ENCODE measurements at regions not wholly inside any gene's neighbourhood (a gene's known extent, or its start where the extent isn't known, plus 50 kb on each side); places are given as distances from the start of the nearest gene placed in this dataset.

DNA sequence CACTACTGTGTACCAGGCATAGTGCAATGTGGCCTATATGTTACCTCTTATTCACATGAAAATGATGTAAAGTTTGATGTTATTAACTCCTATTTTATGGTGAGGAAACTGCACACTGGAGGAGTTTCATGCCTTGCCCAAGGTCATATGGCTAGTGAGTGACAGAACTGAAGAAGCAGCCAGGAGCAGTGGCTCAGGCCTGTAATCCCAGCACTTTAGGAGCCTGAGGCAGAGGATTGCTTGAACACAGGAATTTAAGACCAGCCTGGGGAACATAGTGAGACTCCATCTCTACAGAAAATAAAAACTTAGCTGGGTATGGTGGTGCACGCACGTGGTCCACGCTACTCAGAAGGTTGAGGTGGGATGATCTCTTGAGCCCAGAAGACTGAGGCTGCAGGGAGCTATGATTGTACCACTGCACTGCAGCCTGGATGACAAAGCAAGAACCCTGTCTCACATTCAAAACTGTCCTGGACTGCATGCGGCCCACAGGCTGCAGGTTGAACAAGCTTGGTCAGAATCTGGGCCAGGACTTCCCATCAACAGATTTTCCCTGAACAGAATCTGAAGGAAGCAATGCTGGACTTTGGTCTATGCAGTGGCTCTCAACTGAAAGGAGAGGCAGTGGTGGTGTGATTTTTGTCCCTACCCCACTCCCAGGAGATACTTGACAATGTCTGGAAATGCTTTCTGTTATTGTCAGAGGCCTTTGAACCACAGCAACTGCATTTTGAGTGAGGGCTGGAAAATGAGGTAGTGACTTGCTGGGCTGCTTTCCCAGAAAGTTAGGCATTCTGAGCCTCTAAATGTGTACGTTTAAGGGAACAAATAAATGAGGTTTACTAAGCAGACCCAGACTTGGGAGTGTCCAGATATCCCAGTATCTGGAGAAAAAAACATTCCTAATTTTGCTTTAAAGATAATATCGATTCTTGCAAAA is 479.5 kb downstream of the TMEM114 start:
- H4K8ac ChIP-seq (ENCODE audit: extremely low read depth, insufficient read depth, low read length): no peak overlapping the region
- no peaks in the 10 kb centered on the region for H3K23me2 ChIP-seq (ENCODE audit: low read depth, low read length)
- CTCF ChIA-PET (ENCODE audit: partially characterized antibody): no interaction called here
- no peaks in the 10 kb centered on the region for H3K79me2 ChIP-seq (ENCODE audit: control insufficient read depth in 1 of 2, insufficient read depth in 2 of 2, low read length in 2 of 2)
- no peak overlapping the region for H3K14ac ChIP-seq (ENCODE audit: insufficient read length)
- no peak overlapping the region for H2BK15ac ChIP-seq (ENCODE audit: low read length)
- no peak overlapping the region for H2BK20ac ChIP-seq (ENCODE audit: low read length)
- H3K9me3 ChIP-seq (ENCODE audit: insufficient read depth in 2 of 2, low read depth in 1 of 2, low read length in 1 of 2): peaks cover 0 to 14% of the 10 kb centered on the region in 2 experiments; a peak in 2 of 4 replicates
- WGBS, 2 experiments (ENCODE audit: extremely low coverage in 1 of 2, insufficient coverage in 1 of 2, insufficient read length in 1 of 2, insufficient replicate concordance in 2 of 2, low coverage in 1 of 2, low lambda C conversion rate in 2 of 2, missing lambda C conversion rate in 1 of 2): 94% methylated on average over 6 of the region's 6 CpGs; no CpG with 5 or more reads in 1 of the 2 experiments
- H3K23ac ChIP-seq (ENCODE audit: insufficient read length): no peak overlapping the region
- H3K4me3 ChIP-seq (ENCODE audit: extremely low read depth in 1 of 4, insufficient read depth in 2 of 4, low read depth in 3 of 4, low read length in 4 of 4): no peak overlapping the region
- no peak overlapping the region for H3K4me2 ChIP-seq (ENCODE audit: insufficient read depth in 1 of 2, low read depth in 2 of 2, low read length in 2 of 2)
- H2BK12ac ChIP-seq (ENCODE audit: low read depth, low read length): no peak overlapping the region
- no peak overlapping the region for H2AK5ac ChIP-seq (ENCODE audit: low read depth, low read length)
- H4K20me1 ChIP-seq (replicated peaks in 1 of 2; ENCODE audit: control insufficient read depth in 1 of 2, insufficient read depth in 2 of 2, low read length in 2 of 2): no peaks in the 10 kb centered on the region
- no peaks in the 10 kb centered on the region for H3K4me1 ChIP-seq (replicated peaks in 1 of 4; ENCODE audit: control insufficient read depth in 3 of 4, insufficient read depth in 4 of 4, low read length in 3 of 4)
- H2AFZ ChIP-seq (ENCODE audit: low read length): peak overlapping the region; percentile 32; the same call in 1 of the 2 replicates
- H2BK120ac ChIP-seq (replicated peaks; ENCODE audit: low read depth, low read length): no peak overlapping the region
- FAIRE-seq (no peak), DNase-seq (ENCODE audit: low read depth in 1 of 2, low spot score in 2 of 2) (no peak)
- no peak overlapping the region for H3K18ac ChIP-seq (ENCODE audit: extremely low read depth, low read length)
- H3K36me3 ChIP-seq (ENCODE audit: control insufficient read depth in 2 of 4, insufficient read depth in 4 of 4, low read length in 3 of 4): no peaks in the 10 kb centered on the region
- no peak overlapping the region for H4K91ac ChIP-seq (replicated peaks; ENCODE audit: insufficient read length, low read length)
- no peak overlapping the region for H3K4ac ChIP-seq (replicated peaks; ENCODE audit: insufficient read length, low read depth, low read length)
- H2BK5ac ChIP-seq (ENCODE audit: low read depth, low read length): no peak overlapping the region
- POLR2A ChIA-PET (ENCODE audit: partially characterized antibody): no interaction called here
- H3K27ac ChIP-seq (ENCODE audit: low read depth, low read length): no peak overlapping the region
- no peaks in the 10 kb centered on the region for H3K79me1 ChIP-seq (ENCODE audit: low read depth, low read length)
- H4K5ac ChIP-seq (ENCODE audit: insufficient read length, low read depth, low read length): no peak overlapping the region
- H3K9ac ChIP-seq (replicated peaks in 1 of 4; ENCODE audit: extremely low read depth in 1 of 4, low read depth in 3 of 4, low read length in 3 of 4): no peak overlapping the region
- H3K27me3 ChIP-seq (replicated peaks in 1 of 4; ENCODE audit: control insufficient read depth in 3 of 4, extremely low read depth in 1 of 4, insufficient read depth in 3 of 4, low read length in 3 of 4): no peaks in the 10 kb centered on the region
- no peak overlapping the region for H3K56ac ChIP-seq (replicated peaks; ENCODE audit: insufficient read length, low read depth, low read length)
- TF ChIP-seq YY1 (IDR thresholded peaks at IDR 0.05; ENCODE audit: low read depth, low read length) (no peak), ASH2L (IDR thresholded peaks at IDR 0.05; ENCODE audit: low read length) (no peak), SRF (IDR thresholded peaks at IDR 0.05; ENCODE audit: low read depth, low read length) (no peak), TAF7 (optimal IDR thresholded peaks at IDR 0.05; ENCODE audit: borderline replicate concordance, low read depth, low read length) (no peak), POLR2A (IDR thresholded peaks at IDR 0.05; ENCODE audit: control extremely low read depth in 1 of 2, low read depth in 2 of 2, low read length in 2 of 2) (no peak), TCF12 (IDR thresholded peaks at IDR 0.05; ENCODE audit: low read depth, low read length) (no peak), MAFK (IDR thresholded peaks at IDR 0.05; ENCODE audit: low read depth, low read length) (no peak), RNF2 (IDR thresholded peaks at IDR 0.05; ENCODE audit: borderline replicate concordance, low read depth, low read length, missing control alignments, poor library complexity, severe bottlenecking) (no peak), ZNF274 (IDR thresholded peaks at IDR 0.05; ENCODE audit: borderline replicate concordance, extremely low read depth, low read length) (no peak), SAP30 (IDR thresholded peaks at IDR 0.05; ENCODE audit: insufficient read depth, insufficient replicate concordance, low read length) (no peak)
- TF ChIP-seq, protein P1, sequence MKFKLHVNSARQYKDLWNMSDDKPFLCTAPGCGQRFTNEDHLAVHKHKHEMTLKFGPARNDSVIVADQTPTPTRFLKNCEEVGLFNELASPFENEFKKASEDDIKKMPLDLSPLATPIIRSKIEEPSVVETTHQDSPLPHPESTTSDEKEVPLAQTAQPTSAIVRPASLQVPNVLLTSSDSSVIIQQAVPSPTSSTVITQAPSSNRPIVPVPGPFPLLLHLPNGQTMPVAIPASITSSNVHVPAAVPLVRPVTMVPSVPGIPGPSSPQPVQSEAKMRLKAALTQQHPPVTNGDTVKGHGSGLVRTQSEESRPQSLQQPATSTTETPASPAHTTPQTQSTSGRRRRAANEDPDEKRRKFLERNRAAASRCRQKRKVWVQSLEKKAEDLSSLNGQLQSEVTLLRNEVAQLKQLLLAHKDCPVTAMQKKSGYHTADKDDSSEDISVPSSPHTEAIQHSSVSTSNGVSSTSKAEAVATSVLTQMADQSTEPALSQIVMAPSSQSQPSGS (IDR thresholded peaks at IDR 0.05; ENCODE audit: low read length): no peak
